CD14-positive monocyte (primary cell): ENCODE measurements at regions not wholly inside any gene's neighbourhood (a gene's known extent, or its start where the extent isn't known, plus 50 kb on each side); places are given as distances from the start of the nearest gene placed in this dataset.

Source experiments
- DNase-seq, 3 donors: peaks; one replicate each; pipeline ENCODE4 v3.0.0-alpha.2; 2011 to 2022
- H2AFZ ChIP-seq: 2 replicates; pipeline ENCODE4 v1.6.0; 2012; ENCODE audit warnings: mild to moderate bottlenecking, low read depth, low read length, inconsistent platforms; ENCODE audit not compliant: insufficient read depth, poor library complexity, severe bottlenecking
- H3K27ac ChIP-seq, 2 donors: 1 replicate in 1 of 2; 2 replicates in 1 of 2; pipeline ENCODE4 v1.5.1; 2012 to 2013; ENCODE audit warnings: low read length in 2 of 2, control low read depth in 1 of 2, inconsistent platforms in 1 of 2, low read depth in 1 of 2, mild to moderate bottlenecking in 1 of 2
- H3K27me3 ChIP-seq, 2 donors: one replicate each; pipeline versions ENCODE4 v1.6.0 to v1.6.1; 2011 to 2013; ENCODE audit warnings: low read length in 2 of 2; ENCODE audit not compliant: control insufficient read depth in 2 of 2, insufficient read depth in 2 of 2
- H3K36me3 ChIP-seq, 2 donors: replicated peaks in 1 of 2; 1 replicate in 1 of 2; 2 replicates in 1 of 2; pipeline versions ENCODE4 v1.5.1 to v1.6.1; 2012 to 2013; ENCODE audit warnings: low read length in 2 of 2, control low read depth in 1 of 2, inconsistent platforms in 1 of 2, mild to moderate bottlenecking in 1 of 2; ENCODE audit not compliant: insufficient read depth in 2 of 2, control insufficient read depth in 1 of 2
- H3K4me1 ChIP-seq, 2 donors: 1 replicate in 1 of 2; 2 replicates in 1 of 2; pipeline versions ENCODE4 v1.5.1 to v1.6.1; 2012 to 2013; ENCODE audit warnings: low read length in 2 of 2, control low read depth in 1 of 2, inconsistent platforms in 1 of 2, mild to moderate bottlenecking in 1 of 2, moderate library complexity in 1 of 2; ENCODE audit not compliant: insufficient read depth in 2 of 2, control insufficient read depth in 1 of 2
- H3K4me2 ChIP-seq: replicated peaks from 2 replicates; pipeline ENCODE3; 2012; ENCODE audit warnings: low read length, moderate library complexity, mild to moderate bottlenecking; ENCODE audit not compliant: poor library complexity, severe bottlenecking; ENCODE audit errors: extremely low read depth
- H3K4me3 ChIP-seq, 3 experiments: fragments of 200-600 bp in 1 of 3; sonication (generic) in 1 of 3; replicated peaks in 1 of 3; 1 replicate in 2 of 3; 2 replicates in 1 of 3; pipeline ENCODE4 v1.5.1; 2011 to 2013; ENCODE audit warnings: low read length in 3 of 3, mild to moderate bottlenecking in 3 of 3, control low read depth in 2 of 3, low read depth in 2 of 3, inconsistent platforms in 1 of 3, moderate library complexity in 1 of 3
- H3K79me2 ChIP-seq: 2 replicates; pipeline ENCODE4 v1.6.0; 2012; ENCODE audit warnings: mild to moderate bottlenecking, control low read depth, inconsistent platforms, low read length, moderate library complexity; ENCODE audit not compliant: insufficient read depth
- H3K9ac ChIP-seq: 2 replicates; pipeline ENCODE4 v1.6.0; 2017; ENCODE audit warnings: low read length, mild to moderate bottlenecking; ENCODE audit not compliant: insufficient read depth, poor library complexity, severe bottlenecking
- H3K9me3 ChIP-seq, 2 donors: replicated peaks in 1 of 2; 1 replicate in 1 of 2; 2 replicates in 1 of 2; pipeline versions ENCODE4 v1.5.1 to v1.6.1; 2012 to 2013; ENCODE audit warnings: low read length in 2 of 2, control low read depth in 1 of 2; ENCODE audit not compliant: control insufficient read depth in 1 of 2, insufficient read depth in 1 of 2
- H4K20me1 ChIP-seq: 2 replicates; pipeline ENCODE4 v1.6.0; 2012; ENCODE audit warnings: mild to moderate bottlenecking, low read length, control low read depth, moderate library complexity; ENCODE audit not compliant: insufficient read depth
- H3K27ac Mint-ChIP-seq, 7 donors: one replicate each; pipeline ENCODE4 v1.8.0; 2020; ENCODE audit warnings: mild to moderate bottlenecking in 7 of 7, mixed read lengths in 7 of 7, moderate library complexity in 6 of 7, inconsistent platforms in 2 of 7
- H3K27me3 Mint-ChIP-seq, 3 donors: one replicate each; pipeline ENCODE4 v1.8.0; 2021 to 2022; ENCODE audit warnings: low read depth in 3 of 3, mild to moderate bottlenecking in 3 of 3, mixed read lengths in 3 of 3, moderate library complexity in 3 of 3, inconsistent platforms in 1 of 3
- H3K36me3 Mint-ChIP-seq, 2 donors: one replicate each; pipeline ENCODE4 v1.8.0; 2020; ENCODE audit warnings: mixed read lengths in 2 of 2, inconsistent platforms in 1 of 2, mild to moderate bottlenecking in 1 of 2
- H3K4me1 Mint-ChIP-seq: one replicate; pipeline ENCODE4 v1.8.0; 2020; ENCODE audit warnings: mild to moderate bottlenecking, mixed read lengths
- H3K4me3 Mint-ChIP-seq, 2 donors: one replicate each; pipeline ENCODE4 v1.8.0; 2020; ENCODE audit warnings: mild to moderate bottlenecking in 2 of 2, mixed read lengths in 2 of 2, moderate library complexity in 1 of 2
- H3K9me3 Mint-ChIP-seq, 7 donors: one replicate each; pipeline ENCODE4 v1.8.0; 2020 to 2022; ENCODE audit warnings: mixed read lengths in 7 of 7, mild to moderate bottlenecking in 6 of 7, moderate library complexity in 6 of 7, inconsistent platforms in 2 of 7
- CTCF ChIP-seq: fragments of 200-600 bp; IDR thresholded peaks from one replicate; pipeline ENCODE4 v1.8.0; 2022; ENCODE audit warnings: antibody characterized with exemption, mild to moderate bottlenecking
- WGBS: methylation state at CpG from one replicate; pipeline ENCODE4 v1.1.5; 2013; ENCODE audit warnings: missing lambda C conversion rate; ENCODE audit not compliant: insufficient coverage; 5-methylcytosine and 5-hydroxymethylcytosine counted together
- intact Hi-C, 2 donors: fragments of 100-400 bp; cut with micrococcal nuclease; formaldehyde crosslinking; loops; one replicate each; pipeline versions ENCODE4 v1.15.0 to v1.15.1; 2023

GRCh38 chr9:78149702-78150291 lies 86.1 kb upstream of the CEP78 start:
- H2AFZ ChIP-seq = no peak overlapping the region
- no peak overlapping the region for H3K4me3 ChIP-seq
- Mint-ChIP-seq H3K4me1 (peaks cover 9% of the 10 kb centered on the region), H3K36me3 (no peaks in the 10 kb centered on the region), H3K9me3 (peaks cover 7 to 21% (median 11%) of the 10 kb centered on the region in 7 donors), H3K27ac (no peak overlapping the region), H3K4me3 (no peak overlapping the region), H3K27me3 (peaks cover 0 to 2% (median 0%) of the 10 kb centered on the region in 3 donors)
- H3K9ac ChIP-seq = no peak overlapping the region
- no peaks in the 10 kb centered on the region for H3K27me3 ChIP-seq
- 93% methylated on average over 5 of the region's 9 CpGs for WGBS
- no peaks in the 10 kb centered on the region for H3K36me3 ChIP-seq
- peaks cover 4 to 8% of the 10 kb centered on the region in 2 donors for H3K4me1 ChIP-seq
- no peak overlapping the region for H3K27ac ChIP-seq
- peaks cover 0 to 16% of the 10 kb centered on the region in 2 donors for H3K9me3 ChIP-seq
- H4K20me1 ChIP-seq = no peaks in the 10 kb centered on the region
- no peaks in the 10 kb centered on the region for H3K79me2 ChIP-seq
- H3K4me2 ChIP-seq = no peak overlapping the region
- no peak for TF ChIP-seq CTCF
- intact Hi-C loops = no loop called here
- DNase-seq = no peak

GRCh38 chr9:78146241-78146640 lies 89.6 kb upstream of the CEP78 start:
- no peak overlapping the region for H3K4me3 ChIP-seq
- H3K79me2 ChIP-seq = no peaks in the 10 kb centered on the region
- Mint-ChIP-seq H3K27me3 (peaks cover 0 to 2% (median 2%) of the 10 kb centered on the region in 3 donors), H3K36me3 (peaks cover 2 to 3% of the 10 kb centered on the region in 2 donors), H3K27ac (peak overlapping the region in 1 of 7 donors; percentile 54), H3K4me1 (peaks cover 21% of the 10 kb centered on the region), H3K9me3 (peaks cover 26 to 38% (median 30%) of the 10 kb centered on the region in 7 donors), H3K4me3 (no peak overlapping the region)
- H4K20me1 ChIP-seq = no peaks in the 10 kb centered on the region
- H3K4me1 ChIP-seq = peaks cover 12 to 23% of the 10 kb centered on the region in 2 donors
- no peak for DNase-seq
- no peaks in the 10 kb centered on the region for H3K36me3 ChIP-seq
- no peak overlapping the region for H3K4me2 ChIP-seq
- no peak overlapping the region for H3K9ac ChIP-seq
- TF ChIP-seq CTCF = no peak
- H3K9me3 ChIP-seq = peaks cover 18 to 36% of the 10 kb centered on the region in 2 donors
- H2AFZ ChIP-seq = no peak overlapping the region
- no peaks in the 10 kb centered on the region for H3K27me3 ChIP-seq
- intact Hi-C loops = no loop called here
- no peak overlapping the region for H3K27ac ChIP-seq
